Activated CD4-positive, alpha-beta memory T cell treated with anti-CD3 and anti-CD28 coated beads, Interleukin-2, amount 10 ng/mL, durations not matched to agents 7 days and 5 days (primary cell): ENCODE measurements at regions not wholly inside any gene's neighbourhood (a gene's known extent, or its start where the extent isn't known, plus 50 kb on each side); places are given as distances from the start of the nearest gene placed in this dataset.
"Not testable (repeated sequence)": the region's sequence is repeated elsewhere in the genome, so short reads cannot be mapped to it uniquely, and the experiment has no call there.

ENCODE experiments used
- CTCF ChIA-PET: fragments of 350-600 bp; sonication (Branson Sonifier 250); formaldehyde crosslinking; loops from one replicate; lab custom pipeline; 2021; ENCODE audit warnings: antibody characterized with exemption, inconsistent platforms; lab: Charles Lee
- POLR2A ChIA-PET: fragments of 350-600 bp; sonication (Branson Sonifier 250); formaldehyde crosslinking; loops from one replicate; lab custom pipeline; 2021; ENCODE audit warnings: antibody characterized with exemption; lab: Charles Lee
- DNase-seq: peaks from one replicate; pipeline ENCODE4 v3.0.0-alpha.2; 2020
- H3K27ac Mint-ChIP-seq: one replicate; pipeline ENCODE4 v1.8.0; 2021; ENCODE audit warnings: mild to moderate bottlenecking, mixed read lengths
- H3K27me3 Mint-ChIP-seq: one replicate; pipeline ENCODE4 v1.8.0; 2021; ENCODE audit warnings: mixed read lengths
- H3K36me3 Mint-ChIP-seq: one replicate; pipeline ENCODE4 v1.8.0; 2021; ENCODE audit warnings: low read depth, mixed read lengths
- H3K4me1 Mint-ChIP-seq: one replicate; pipeline ENCODE4 v1.8.0; 2021; ENCODE audit warnings: mixed read lengths
- H3K4me3 Mint-ChIP-seq: one replicate; pipeline ENCODE4 v1.8.0; 2021; ENCODE audit warnings: mild to moderate bottlenecking, mixed read lengths
- H3K9me3 Mint-ChIP-seq: one replicate; pipeline ENCODE4 v1.8.0; 2021; ENCODE audit warnings: mixed read lengths

DNA sequence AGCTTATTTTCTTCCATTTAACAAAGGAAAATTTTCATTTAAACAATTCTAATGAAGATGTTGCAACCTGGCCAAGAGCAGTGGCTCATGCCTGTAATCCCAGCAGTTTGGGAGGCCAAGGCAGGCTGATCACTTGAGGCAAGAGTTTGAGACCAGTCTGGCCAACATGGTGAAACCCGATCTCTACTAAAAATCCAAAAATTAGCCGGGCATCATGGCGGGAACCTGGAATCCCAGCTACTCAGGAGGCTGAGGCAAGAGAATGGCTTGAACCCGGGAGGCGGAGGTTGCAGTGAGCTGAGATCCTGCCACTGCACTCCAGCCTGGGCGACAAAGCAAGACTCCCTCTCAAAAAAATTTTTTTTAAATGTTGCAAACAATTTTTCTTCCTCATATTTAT is 4748.8 kb upstream of the OR11H1 start:
- CTCF ChIA-PET, DNase-seq, POLR2A ChIA-PET: not testable (repeated sequence)

DNA sequence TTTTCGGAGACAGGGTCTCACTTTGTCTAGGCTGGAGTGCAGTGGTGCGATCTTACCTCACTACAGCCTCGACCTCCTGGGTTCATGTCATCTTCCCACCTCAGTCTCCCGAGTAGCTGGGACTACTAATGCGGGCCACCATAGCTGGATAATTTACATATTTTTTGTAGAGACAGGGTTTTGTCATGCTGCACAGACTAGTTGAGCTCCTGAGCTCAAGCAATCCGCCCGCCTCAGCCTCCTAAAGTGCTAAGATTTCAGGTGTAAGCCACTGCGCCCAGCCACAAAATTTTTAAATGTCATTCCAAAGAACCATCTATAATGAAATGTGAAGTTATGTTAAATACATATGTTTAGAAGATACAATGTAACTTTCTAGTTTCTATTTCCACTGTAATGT is 4747.7 kb upstream of the OR11H1 start:
- Mint-ChIP-seq H3K4me3 (no peak overlapping the region), H3K27me3 (no peaks in the 10 kb centered on the region), H3K4me1 (no peaks in the 10 kb centered on the region), H3K9me3 (peaks cover 53% of the 10 kb centered on the region), H3K36me3 (no peaks in the 10 kb centered on the region), H3K27ac (no peak overlapping the region)
- ChIA-PET POLR2A (no interaction called here), CTCF (no interaction called here)
- DNase-seq: no peak

More for the DNA sequence above, 4748.8 kb upstream of the OR11H1 start:
- not testable (repeated sequence) for H3K4me1 Mint-ChIP-seq, H3K36me3 Mint-ChIP-seq, H3K27ac Mint-ChIP-seq, H3K27me3 Mint-ChIP-seq, H3K4me3 Mint-ChIP-seq
- H3K9me3 Mint-ChIP-seq: peaks cover 56% of the 10 kb centered on the region

DNA sequence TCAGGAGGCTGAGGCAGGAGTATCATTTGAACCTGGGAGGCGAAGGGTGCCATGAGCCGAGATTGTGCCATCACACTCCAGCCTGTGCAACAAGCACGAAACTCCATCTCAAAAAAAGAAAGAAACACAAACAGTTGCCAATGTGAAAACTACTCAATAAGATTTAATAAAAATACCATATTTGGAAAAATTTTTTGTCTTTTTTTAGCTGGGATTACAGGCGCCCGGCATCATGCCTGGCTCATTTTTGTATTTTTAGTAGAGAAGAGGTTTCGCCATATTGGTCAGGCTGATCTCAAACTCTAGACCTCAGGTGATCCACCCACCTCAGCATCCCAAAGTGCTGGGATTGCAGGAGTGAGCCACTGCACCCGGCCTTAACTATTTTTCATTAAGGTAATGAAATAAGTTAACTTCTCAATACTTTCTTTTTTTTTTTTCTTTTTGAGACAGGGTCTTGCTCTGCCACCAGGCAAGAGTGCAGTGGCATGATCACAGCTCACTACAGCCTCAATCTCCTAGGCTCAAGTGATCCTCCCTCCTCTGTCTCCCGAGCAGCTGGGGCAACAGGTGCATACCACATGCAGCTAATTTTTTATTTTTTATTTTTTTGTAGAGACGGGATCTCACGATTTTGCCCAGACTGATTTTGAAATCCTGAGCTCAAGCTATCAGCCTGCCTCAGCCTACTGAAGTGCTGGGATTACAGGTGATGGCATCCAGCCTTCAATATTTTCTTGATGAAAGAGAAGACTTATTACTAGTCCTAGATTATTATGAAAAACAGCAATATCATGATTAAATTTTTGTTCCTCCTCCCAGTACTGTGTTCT is 4746.2 kb upstream of the OR11H1 start:
- Mint-ChIP-seq H3K4me1 (no peaks in the 10 kb centered on the region), H3K27me3 (no peaks in the 10 kb centered on the region), H3K36me3 (no peaks in the 10 kb centered on the region), H3K9me3 (peaks cover 46% of the 10 kb centered on the region), H3K4me3 (no peak overlapping the region), H3K27ac (no peak overlapping the region)
- DNase-seq: no peak
- ChIA-PET CTCF (no interaction called here), POLR2A (no interaction called here)
